ENCODE measurements at regions not wholly inside any gene's neighbourhood (a gene's known extent, or its start where the extent isn't known, plus 50 kb on each side); places are given as distances from the start of the nearest gene placed in this dataset.
"Not testable (repeated sequence)": the region's sequence is repeated elsewhere in the genome, so short reads cannot be mapped to it uniquely, and the experiment has no call there.

DNA sequence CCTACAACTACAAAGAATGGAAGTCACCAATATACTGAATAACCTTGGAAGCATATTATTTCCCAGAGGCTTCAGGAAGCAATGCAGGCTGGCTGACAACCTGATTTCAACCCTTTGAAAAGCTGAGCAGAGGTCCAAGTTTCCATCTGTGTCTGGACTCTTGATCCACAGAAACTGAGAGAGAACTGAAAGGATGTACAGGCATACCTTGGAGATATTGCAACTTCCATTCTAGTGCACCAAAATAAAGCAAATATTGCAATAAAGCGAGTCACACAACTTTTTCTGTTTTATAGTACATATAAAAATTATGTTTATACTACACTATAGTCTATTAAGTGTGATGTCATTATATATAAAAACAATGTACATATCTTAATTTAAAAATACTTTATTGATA lies 85.3 kb downstream of the TYW3 start:
- no peak for DNase-seq

DNA sequence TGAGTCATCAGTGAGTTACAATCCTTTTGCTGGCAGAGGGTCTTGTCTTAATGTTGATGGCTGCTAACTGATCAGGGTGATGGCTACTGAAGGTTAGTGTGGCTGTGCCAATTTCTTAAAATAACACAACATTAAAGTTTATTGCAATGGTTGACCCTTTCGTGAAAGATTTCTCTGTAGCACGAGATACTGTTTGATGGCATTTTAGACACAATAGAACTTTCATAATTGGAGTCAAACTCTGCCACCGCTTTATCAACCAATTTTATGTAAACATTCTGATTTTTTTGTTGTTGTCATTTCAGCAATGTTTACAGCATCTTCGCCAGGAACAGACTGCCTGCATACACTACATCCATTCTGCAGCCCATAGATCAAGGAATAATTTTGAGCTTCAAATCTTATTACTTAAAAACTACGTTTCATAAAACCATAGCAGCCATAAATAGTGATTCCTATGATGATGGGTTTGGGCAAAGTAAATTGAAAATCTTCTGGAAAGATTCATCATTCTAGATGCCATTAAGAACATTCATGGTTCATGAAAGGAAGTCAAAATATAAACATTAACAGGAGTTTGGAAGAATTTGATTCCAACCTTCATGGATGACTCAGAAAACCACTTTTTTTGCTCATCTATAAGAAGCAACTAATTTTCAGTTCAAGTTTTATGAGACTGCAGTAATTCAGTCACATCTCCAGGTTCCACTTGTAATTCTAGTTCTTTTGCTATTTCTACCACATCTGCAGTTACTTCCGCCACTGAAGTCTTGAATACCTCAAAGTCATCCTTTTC lies 85.9 kb downstream of the TYW3 start:
- DNase-seq = no peak

DNA sequence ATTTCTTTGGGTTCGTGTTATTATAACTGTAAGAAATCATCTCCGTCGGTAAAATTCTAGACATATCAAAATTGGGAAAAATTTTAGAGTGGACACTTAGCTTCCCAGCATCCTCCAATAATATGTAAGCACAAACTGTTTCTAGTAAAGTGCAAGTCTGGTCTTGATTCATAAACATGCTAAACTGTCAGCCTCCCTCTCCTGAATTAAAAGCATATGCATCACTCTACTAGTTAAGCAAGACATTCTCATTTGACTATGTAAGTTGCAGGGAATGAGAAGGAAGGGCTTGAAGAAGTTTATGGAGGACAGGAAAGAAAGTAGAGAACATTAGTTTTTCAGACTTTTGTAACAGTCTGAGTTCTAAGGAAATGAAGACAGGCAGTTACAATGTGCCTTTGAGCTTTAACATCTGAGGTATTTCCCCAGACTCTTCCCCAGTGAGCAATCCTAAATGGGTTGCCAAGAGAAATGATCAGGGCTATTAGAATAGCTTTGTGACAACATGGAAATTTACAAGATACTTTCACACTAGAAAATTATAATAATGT lies 90.0 kb downstream of the TYW3 start:
- no peak for DNase-seq

DNA sequence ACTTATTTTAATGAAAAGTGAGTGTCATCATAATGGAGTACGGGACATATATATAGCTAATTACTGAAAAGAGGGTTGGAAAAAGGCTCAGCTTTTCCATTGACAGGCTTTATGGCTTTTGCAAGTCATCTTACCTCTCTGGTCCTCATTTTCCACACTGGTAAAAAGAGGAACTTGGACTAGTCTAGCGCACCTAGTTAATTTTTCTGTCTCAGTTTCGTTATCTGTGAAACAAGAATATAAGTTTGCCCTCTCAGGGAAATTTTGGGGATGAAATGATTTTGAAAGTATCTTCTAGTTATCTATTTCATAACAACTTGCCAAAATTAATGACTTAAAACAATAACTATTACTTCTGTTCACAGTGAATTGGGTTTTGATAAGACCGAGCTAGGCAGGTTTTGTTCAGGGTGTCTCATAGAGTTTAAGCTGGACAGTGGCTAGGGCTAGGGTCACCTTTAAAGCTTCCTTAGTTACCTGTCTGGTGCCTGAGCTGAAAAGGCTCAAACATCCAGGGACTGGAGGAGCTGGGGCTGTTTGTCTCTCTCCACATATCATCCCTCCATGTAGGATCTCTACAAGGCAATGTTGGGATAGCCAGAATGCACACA lies 91.7 kb downstream of the TYW3 start:
- DNase-seq = no peak

DNA sequence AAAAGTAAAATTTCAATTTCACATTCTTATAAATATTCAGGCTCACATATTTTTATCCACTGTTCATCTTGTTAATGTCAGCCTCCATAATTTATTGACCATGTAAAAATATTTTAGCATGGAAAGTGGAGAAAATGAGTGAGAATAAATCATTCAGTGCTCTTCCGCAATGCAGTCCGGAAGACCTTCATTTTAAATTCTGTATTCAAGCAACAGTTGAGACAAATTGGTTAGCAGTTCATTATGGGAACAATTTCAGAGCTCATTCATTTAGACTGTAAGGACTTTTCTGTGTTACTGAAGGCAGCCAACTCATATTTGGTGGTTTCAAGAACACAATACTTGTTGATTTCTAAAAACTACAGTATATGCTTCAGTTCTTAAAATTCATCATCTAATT lies 97.8 kb downstream of the TYW3 start:
- DNase-seq = no peak

DNA sequence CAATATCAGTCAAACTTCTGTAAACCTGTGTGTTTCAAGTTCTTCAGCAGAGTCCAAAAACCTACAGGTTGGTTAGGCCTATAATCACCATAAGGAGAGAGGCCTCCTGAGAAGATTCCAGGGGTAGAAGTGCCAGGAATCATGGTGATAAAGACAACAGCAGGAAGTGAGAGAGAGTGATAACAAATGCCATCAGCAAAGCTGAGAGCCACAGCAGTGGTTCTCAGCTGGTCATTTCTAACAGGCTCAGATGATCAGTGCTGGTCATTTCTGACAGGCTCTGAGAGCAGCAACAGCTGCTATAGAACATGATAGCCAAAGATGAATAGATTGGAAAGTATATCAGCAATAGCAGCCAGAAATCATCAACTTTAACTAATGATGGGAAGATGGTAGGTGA lies 101.3 kb downstream of the TYW3 start:
- no peak for DNase-seq

DNA sequence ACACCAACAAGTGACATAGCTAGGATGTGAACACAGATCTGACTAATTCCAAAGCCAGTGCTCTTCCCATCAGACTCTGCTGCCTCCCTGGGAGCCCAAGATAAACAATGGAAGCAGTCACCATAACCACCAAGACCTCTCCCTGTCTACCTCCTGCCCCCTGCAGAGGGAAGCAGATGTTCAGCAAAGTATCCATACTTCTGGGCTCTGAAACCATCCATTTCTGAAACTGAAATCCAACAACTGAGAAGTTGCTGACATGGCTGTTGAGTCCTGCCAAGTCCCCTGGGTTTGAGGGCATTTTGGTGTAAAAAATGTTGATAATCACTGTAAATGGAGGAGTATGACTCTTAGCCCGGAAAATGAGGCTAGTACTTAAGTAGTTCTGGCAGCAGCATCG lies 102.1 kb downstream of the TYW3 start:
- DNase-seq = no peak

DNA sequence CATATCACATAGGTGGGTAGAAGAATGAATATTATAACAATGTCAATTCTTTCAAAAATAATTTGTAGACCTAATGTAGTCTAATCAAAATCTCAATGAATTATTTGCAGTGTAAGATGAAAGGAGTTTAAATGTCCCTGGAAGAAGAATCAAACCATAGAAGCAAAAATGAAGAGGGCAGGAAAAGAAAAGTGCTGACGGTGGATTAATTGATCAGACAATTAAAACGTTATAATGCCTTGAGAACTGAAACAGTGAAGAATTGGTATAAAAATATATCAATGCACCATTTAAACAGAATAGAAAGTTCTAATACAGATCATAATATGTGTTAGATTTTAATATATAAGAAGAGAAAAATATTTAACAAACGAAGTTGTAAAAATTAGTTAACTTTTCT lies 109.8 kb downstream of the TYW3 start:
- no peak for DNase-seq

DNA sequence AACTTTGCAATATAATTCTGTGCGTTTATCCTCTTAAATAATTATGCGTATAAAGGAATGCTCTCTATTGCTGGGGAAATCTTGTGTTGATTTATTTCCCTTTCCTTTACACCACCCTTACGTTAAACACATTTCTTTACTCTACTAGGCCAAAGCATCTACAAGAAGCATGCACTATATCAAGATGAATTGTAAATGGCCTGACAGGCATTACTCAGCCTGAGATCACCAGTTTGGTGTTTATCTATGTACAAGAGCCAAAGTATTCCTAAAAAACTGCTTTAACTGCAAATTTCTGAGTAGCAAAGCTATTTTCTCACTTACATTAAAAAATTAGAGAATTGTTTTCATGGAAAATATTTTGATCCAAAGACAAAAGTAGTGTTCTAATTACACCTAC lies 114.8 kb downstream of the TYW3 start:
- DNase-seq = no peak

DNA sequence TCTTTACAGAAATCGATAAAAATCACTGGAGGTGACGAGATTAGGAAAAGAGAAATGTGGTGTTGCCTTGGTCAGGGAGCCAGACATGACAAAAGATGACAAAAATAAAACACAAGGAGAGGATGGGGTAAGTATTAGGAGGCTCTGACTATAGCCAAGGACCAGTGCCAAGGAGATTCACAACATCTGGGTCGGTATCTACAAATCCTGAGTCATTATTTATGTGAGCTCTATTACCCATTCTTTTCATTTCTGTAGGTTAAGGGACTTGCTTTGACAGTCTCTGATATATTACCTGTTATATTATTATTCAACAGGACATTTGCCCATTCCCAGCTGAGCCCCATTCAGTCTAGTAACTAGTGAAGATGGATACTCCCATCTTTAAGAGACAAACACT lies 120.8 kb downstream of the TYW3 start:
- no peak for DNase-seq

DNA sequence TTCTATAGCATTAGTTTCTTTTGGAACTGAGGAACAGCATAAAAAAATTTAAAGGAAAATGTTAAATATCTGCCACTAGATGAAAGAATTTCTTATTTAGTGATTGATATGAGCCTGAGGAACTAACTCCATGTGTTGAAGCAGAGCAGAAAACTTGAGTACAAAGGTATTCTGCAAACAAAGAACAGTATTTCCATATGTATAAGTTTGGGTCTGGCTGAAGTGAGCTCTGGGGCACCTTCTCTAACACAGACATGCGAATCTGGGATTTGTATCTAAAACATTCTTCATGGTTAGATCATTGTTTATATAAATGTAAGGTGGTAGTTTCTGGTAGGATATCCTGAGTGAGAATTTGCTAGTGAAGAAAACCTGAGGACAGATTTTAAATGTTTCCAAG lies 123.2 kb downstream of the TYW3 start:
- no peak for DNase-seq

DNA sequence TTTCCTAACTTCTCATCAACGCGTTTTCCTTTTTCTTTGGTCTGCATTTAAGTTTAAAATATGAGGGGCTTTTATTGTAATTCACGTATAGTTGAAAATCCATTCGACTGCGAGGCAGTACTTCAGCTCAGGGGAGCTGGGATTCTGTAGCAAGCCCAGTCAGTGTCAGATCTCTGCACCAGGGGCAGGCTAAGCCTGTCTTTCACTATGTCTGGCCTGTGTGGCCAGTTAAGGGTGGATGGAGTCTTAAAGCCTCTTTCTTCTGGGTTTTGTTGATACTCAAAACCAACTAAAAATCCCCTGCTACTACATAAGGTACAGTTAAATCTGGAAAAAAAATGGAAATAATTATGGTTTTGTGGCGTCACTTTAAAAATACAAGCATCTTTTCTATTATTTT lies 124.7 kb downstream of the TYW3 start:
- DNase-seq = no peak

DNA sequence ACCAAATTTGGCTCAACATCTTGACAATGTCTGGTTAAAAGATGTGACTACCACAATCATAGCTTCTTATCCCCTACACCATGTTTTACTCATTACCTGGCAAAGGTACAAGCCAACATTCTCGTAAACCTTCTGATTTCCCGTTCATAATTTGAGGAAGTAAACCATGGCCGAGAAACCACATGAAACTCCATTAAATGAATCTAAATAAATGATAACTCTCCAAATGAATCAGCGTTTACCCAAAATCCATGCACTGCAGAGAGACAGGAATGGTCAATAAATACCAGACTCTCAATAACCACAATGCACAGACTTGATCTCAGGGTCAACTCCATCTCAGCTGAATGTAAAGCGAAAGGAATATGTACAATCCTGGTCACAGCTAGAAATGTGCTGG lies 125.2 kb downstream of the TYW3 start:
- DNase-seq = no peak

DNA sequence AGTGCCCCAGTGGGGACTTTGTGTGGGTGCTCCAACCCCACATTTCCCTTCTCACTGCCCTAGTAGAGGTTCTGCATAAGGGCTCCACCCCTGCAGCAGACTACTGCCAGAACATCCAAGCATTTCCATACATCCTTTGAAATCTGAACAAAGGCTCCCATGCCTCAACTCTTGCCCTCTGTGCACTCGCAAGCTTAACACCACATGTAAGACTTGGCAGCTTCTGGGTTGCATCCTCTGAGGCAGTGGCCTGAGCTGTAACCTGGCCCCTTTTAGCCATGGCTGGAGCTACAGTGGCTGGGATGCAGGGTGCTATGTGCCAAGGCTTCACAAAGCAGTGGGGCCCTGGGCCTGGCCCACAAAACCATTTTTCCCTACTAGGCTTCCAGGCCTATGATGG lies 128.9 kb downstream of the TYW3 start:
- DNase-seq = no peak

DNA sequence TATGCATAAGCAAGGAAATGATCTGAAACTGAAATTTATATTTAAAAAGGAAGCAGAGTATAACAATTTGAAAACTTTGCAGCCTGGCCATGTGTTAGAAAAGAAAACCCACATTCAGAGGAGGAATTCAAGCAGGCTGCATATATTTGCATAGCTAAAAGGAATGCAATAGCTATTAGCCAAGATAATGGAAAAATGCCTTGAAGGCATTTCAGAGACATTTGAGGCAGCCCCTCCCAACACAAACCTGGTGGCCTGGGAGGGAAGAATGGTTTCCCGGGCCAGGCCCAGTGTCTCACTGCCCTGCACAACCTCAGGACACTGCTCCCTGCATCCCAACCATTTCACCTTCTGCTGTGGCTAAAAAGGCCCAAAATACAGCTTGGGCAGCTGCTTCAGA lies 136.8 kb downstream of the TYW3 start:
- no peak for DNase-seq

DNA sequence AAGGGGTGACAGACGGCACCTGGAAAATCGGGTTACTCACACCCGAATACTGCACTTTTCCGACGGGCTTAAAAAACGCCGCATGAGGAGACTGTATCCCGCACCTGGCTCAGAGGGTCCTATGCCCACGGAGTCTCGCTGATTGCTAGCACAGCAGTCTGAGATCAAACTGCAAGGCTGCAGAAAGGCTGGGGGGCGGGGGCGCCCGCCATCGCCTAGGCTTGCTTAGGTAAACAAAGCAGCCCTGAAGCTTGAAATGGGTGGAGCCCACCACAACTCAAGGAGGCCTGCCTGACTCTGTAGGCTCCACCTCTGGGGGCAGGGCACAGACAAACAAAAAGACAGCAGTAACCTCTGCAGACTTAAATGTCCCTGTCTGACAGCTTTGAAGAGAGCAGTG lies 144.4 kb downstream of the TYW3 start:
- not testable (repeated sequence) for DNase-seq

DNA sequence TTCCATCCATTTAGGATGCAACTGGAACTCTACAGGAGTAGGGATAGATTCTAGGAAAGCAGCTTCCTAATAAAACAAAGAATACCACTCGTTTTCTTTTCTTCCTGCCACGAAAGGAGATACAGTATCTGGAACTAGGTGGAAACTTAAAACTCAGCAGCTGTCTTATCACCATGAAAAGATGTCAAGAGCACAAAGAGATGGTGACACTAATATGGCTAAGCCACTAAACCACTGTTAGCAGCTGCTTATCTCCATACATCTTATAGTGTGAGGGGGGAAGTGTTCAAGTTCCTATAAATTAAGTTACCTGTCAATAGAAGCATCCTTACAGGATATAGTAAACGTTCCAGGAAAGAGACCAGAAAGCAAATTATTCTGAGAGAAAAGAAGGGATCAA lies 162.5 kb downstream of the TYW3 start:
- no peak for DNase-seq

DNA sequence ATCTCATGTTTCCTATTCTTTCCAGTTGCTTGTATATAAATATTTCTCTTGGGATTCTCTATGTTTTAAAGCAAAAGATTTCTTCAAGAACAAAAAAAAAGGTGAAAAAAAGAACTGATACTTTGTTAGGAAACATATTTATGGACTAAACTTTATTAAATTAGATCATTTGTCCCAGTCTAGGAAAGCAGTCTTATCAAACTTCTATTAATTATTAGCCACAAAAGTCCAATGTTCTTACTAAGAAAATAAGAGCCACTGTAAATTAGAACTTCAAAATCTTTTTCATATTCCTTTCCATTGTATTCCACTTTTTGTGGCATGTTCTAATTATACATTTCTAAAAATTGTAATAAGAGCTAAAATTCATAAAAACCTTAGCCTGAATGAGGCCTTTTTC lies 175.2 kb downstream of the TYW3 start:
- no peak for DNase-seq

DNA sequence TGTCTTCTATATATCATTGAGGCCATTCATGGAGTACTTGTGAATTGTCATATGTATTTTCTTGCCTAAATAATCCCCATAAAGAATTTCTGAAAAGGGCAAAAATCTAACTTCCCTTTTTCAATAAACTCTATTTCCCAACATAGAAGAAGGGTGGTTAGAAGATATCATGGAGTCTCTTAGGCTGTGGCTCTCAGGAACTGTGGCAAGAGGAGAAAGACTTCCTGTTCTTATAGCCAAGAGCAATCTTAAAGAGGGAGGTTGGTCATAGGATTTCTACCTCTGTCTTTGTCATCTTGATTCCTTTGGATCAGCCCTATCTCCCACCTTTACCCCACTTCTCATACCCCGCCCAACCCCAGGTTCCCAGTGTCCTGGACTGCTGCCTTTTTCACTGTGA lies 175.8 kb downstream of the TYW3 start:
- DNase-seq = no peak

DNA sequence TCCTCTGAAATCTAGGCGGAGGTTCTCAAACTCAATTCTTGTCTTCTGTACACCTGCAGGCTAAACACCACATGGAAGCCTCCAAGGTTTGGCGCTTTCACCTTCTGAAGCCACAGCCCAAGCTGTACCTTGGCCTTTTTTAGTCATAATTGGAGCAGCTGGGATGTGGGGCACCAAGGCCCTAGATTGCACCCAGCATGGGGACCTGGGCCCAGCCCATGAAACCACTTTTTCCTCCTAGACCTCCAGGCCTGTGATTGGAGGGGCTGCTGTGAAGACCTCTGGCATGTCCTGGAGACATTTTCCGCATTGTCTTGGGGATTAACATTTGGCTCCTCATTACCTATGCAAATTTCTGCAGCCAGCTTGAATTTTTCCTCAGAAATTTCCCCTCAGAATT lies 181.0 kb downstream of the TYW3 start:
- DNase-seq = no peak

DNA sequence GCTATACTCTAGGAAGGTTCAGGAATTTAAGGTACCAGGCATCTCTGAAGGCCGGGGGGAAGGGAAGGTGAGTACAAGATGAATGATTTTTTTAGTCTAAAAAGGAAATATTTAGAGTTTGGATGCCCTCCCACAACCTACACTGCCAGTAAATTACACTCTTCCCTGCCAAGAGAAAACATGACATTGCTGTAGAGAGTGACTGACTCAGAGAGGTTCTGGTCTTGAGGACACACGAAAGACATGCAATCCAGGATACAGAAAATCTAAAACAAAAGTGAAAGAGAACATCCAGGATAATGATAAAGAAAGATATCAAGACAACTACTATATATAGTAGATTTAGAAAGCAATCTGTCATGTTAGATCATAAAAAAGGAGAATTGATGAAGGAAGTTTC lies 200.5 kb downstream of the TYW3 start:
- DNase-seq = no peak

DNA sequence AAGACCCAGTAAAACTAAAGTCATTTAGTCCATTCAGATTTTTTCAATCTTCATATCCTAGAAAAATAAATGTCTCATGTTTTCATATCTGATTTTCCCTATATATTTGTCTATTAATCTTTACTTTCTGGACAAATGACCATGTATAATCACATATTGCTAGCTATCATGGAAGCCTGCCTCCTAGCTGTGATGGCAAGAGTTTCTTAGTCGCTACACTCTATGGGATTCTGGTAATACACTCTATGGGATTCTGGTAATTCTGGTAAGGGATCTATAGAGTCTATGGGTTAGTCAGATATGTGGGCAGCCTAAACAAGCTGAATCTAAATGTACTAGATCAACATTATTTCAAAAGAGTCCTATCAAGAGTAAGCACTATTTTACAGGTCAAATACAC lies 198.7 kb upstream of the LHX8 start:
- DNase-seq = no peak

DNA sequence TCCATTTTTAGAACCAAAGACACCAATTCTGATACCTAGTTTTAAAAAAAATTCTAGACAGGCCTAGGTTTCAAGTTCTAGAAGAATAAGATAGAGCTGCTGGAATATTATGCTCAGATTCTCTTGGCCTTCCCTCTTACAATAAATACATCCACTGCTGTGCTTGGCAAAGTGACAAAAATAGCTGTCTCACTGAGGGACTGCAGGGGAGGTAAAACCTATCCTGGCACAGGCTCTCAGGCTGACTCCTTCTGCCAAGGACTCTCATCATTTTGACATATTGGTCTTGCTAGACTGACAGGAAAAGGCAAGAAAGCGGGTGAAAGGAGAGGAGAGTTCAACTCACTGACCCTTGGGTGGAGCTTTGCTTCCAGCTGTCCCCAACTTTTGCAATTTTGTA lies 197.0 kb upstream of the LHX8 start:
- no peak for DNase-seq

DNA sequence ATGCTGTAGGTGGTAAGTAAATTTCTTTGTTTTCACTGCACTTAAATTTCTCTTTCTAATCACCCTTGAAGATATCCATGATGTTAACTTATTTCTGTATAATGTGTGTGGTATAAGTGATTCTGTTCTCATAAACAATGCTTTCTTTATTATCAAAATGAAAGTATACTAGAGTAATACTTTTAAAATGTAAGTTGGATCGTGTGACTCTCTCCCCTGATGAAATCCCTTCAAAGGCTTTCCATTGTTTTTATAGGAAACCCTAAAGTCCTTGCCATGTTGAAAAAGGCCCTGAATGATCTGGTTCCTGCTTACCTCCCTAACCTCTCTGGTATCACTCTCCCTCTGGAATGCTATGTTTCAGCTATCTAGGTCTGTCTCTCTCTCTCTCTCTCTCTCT lies 191.1 kb upstream of the LHX8 start:
- DNase-seq = no peak

DNA sequence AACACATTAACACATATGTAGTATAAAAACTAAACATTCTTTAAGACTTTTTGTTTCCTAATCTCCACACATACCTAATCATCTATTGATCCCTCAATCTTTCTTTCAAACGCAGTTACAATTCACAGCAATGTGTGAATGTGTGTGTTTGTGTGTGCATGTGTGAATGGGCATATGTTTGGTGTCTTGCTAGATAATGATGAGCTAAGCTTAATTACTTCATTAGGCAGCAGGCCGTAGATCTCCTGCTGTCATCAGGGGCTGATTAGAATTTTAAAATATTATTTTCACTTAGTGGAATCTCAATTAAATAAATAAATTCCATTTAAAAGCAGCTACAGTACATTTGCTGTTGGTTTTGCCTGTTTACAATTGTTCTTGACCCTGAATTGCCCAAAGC lies 187.8 kb upstream of the LHX8 start:
- no peak for DNase-seq

All from NCI-H187 (cell line).